DMS114 treated with DMSO at 0.1 percent for 48 hours (cell line): ENCODE measurements at regions not wholly inside any gene's neighbourhood (a gene's known extent, or its start where the extent isn't known, plus 50 kb on each side); places are given as distances from the start of the nearest gene placed in this dataset.

Experiments
- DNase-seq: peaks from one replicate; lab custom pipeline; 2025; ENCODE audit not compliant: unreplicated experiment; lab: John Stamatoyannopoulos, UW

DNA sequence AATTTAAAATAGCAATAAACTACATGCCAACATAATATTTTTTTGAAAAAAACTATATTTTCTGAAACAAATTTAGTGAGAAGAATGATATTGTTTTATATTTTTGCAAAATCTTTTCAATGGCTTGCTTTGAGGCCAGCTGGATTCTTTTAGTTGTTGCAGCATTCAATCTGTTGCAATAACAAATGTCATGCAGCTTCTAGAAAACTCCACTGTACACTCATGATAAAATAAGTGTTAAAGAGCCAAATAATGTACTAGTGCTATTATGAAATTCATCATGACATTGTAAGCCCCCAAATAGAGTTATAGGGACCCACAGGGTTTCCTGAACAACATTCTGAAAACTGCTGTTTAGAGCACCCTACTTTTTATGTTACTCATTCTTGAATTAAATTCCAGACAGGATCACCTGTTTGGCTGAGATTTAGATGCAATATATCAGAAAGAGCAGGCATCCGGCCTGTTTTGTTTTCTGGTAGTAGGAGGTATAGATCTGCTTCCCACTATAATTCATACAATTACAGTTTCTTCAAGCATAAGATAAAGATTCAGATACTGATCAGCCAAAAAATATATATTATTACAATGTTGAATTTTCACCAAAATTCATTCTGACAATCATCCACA lies 703.0 kb upstream of the ZNF385D start:
- no peak for DNase-seq

DNA sequence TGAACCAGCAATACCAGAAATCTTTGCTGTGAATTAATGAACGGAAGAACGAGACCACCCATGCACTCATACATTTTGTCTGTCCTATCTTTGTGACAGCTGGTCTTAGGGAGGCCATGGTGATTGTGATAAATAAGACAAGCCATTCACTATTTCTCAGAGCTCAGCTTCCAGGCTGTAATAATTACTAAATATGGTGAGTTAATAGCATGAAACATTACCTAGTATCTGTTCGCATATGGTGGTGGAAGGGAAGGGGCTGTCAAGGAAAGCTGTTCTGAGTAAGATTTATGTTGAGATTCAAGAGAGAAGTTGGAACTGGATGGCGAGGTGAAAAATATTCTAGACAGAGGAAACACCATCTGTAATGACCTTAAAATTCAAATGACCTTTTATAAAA lies 719.0 kb upstream of the ZNF385D start:
- DNase-seq, result no peak

DNA sequence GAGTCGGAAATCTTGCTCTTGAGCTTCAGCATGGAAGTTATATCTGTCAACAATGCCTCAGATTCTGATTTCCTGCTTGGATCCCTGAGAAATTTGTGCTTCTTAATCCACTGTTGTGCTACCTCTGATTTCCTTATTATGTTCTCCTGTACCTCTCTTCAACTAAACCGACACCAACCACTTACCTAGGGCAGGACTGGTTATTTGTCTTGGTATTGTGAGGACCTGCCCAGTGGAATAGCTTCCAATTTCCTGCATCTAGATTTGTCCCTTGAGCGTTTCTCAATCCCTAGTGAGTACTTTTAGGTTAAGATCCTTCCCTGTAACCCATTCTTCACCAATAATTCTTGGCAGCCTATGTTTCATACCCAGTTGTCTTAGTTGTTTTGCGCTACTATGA lies 720.5 kb upstream of the ZNF385D start:
- DNase-seq, result no peak

DNA sequence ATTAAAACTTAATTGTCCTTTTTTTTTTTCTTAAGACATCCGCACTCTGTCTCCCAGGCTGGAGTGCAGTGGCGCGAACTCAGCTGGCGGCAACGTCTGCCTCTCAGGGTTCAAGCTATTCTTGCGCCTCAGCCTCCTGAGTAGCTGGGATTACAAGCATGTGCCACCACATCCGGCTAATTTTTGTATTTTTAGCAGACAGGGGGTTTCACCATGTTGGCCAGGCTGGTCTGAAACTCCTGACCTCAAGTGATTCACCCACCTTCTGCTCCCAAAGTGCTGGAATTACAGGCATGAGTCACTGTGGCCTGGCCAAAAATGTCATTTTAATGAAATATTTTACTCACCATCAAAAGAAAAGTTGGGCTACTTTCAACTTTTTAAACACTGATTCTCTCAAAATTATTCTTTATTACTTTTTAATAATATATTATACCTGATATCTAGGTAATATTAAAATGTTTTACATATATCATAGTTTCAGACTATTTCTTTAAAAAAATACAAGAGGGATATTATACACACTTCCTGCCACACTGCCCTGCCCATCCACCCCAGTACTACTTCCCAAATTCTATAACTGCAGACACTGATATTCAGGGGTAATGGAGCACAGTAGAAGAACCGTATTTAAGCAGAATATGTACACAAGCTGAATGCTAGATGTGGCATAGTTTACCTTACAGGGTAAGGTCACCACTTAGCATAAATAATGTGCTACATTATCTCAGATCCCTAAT lies 723.9 kb upstream of the ZNF385D start:
- no peak for DNase-seq

DNA sequence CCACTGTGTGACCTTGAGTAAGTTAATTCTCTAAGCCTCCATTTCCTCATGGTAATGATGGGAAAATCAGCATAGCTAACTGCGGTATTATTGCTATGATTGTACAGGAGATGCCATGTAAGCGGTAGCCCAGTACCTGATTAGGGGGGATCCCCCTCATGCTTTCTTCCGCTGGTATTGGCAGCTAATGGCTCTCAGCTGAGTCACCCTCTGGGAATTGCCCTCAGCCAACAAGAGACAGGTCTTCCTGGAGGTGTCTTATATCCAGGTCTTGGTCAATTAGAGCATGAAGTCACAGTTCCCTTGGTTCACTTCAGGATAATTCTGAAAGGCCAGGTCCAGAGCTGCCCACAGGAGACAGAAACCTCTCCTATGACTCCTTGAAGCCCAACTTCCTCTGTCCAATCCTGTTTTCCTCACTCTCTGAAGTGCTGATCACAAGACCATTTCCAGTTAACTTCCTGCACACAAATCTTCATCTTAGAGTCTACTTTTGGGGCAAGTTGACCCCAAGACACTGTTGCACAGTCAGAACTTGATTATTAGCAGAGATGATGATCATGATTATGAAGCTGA lies 724.7 kb upstream of the ZNF385D start:
- no peak for DNase-seq

DNA sequence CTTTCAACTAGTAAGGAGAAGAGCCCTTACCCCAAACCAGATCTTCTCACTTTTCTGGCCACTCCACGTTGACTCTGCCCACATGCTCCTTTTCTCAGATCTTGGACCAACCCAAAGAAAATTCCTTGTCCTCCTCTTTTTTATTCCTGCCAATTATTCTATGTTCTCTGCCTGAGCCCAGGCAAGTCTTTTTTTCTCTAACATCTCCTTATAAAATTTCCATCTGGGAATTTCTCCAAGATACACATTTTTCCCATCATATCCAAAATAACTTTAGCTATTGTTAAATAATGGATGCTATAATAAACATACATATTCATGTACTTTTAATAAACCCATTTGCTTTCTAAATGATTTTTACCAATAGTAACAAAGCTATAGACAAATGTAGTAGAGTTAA lies 726.0 kb upstream of the ZNF385D start:
- no peak for DNase-seq

DNA sequence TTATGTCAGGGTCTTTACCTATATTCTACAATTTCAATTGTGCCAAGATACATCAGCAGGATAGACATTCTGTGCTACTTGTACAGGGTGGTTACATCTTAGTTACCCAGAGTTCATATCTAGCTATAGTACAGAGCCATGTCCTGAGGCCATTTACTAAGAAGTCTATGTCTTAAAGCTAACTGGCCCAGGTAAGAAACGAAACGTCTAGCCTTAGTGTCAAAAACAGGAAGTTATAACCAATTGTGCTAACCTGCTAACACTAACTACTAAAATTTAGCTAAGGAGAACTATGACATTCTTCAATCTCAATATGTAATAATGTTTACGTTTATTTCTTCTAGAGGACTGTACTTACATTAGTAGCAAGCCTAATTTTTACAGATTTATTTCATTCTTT lies 717.2 kb upstream of the UBE2E2 start:
- no peak for DNase-seq

DNA sequence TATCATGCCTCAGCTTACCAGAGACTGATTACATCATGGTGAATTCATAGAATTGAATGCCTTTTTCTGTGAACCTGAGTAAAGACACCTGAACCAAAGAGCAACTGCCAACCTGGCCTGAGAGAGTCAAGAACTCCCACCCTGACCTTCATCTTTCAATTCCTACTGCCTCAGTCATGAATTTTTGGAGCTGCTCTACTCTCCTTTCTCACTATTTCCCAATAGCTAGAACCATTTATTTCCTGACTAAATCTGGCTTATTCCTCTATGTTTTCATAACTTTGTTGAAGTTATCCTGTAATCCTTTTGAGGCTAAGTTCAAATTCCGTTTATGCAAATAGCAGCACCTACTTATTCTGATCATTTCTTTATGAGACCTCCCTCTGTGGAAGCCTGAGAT lies 712.4 kb upstream of the UBE2E2 start:
- DNase-seq, result no peak

DNA sequence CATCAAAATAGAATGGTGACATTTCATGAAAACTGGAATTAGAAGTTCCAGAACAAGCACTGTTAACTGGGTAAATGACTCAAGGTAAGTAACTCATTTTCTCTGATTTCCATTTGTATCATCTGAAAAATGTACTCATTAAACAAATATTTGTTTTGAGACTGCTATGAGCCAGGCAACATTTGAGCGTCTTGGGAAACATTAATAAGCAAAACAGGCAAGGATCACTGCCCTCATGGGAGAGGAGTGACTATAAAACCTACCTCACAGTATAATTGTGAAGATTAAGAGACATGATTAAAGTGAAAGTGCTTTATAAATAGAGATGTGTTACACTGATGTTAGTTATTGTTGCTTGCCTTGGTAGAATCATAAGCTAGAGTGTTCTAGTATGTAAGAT lies 711.8 kb upstream of the UBE2E2 start:
- DNase-seq, result no peak

DNA sequence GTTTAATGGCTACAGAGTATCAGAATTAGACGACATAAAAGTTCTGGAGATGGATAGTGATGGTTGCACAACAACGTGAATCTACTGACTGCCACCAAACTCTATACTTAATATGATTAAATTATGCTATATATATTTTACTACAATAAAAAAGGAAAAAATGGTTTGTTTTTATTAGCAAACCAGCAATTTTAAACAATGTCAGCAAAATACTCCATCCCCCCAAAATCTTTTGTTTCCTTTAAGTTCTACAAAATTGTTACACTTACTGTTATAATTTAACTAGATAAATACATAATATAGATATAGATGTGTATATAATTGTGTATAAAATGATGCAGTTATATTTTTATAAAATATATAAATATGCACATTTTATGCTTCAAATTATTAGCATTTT lies 710.8 kb upstream of the UBE2E2 start:
- no peak for DNase-seq

DNA sequence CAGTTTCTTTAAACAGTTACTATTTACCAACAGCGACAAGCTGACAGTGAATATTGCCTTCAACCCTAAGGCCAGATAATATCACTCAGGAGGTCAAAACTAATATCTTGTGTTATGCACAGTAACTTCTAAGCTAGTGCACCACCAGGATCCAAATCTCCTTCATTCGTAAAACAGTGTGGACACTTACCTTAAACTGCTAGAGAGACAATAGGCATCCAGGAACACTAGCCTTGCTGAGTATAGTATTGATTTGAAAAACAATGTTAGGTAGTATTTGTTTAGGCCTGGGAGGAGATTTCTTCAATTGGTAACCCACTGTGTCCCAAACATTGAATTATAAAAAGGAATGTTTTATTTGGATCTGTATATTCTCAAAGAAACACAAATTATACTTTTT lies 707.9 kb upstream of the UBE2E2 start:
- DNase-seq, result no peak

DNA sequence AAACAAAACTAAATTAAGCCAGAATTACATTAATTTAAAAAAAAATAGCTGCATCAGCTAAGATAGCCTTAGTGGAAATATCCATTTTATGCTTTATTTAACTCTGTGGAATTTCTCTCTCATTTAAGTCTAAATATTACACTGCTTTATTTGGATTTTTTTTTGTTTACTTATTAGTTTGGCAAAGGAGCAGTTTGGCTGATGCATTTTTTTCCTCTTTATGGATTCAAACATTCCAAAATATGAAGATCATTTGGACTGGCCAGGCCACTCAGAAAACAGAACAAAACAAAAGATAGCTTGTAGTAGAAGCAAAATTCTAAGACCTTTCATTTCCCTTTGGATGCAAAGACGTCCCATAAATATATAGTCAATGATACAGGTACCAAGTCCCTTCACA lies 707.3 kb upstream of the UBE2E2 start:
- no peak for DNase-seq

DNA sequence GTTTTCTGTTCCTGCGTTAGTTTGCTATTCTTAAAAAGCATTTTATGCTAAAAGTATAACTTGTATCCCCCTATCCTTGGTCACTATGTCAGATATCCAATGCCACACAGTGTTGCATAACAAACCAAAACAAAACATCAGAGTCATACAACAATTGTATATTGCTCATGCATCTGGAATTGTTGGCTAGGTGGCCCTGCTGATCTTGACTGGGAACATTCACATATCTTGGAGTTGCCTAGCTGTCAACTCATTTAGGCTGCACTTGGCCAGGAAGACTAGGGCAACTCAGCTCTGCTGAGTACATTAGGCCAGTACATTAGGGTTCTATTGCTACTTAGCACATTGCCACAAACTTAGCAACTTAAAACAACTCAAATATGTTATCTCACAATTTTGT lies 706.5 kb upstream of the UBE2E2 start:
- no peak for DNase-seq

DNA sequence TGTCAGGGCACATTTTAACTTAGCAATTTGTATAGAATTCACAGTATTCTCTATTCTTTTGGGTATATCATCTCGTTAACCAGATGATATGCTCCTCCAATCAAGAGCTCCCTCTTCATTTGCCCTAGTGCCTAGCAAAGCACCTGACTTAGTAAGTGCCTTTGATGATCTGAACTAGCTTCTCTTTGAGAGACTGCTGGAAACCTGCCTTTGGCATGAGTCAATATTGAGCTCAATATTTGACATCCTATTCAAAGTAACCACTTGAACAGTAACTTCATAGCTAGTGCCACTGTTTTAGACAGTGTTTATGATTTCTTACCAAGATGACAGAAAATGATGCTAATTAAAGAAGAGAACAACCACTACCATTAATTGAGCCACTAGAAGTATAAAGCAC lies 696.3 kb upstream of the UBE2E2 start:
- DNase-seq, result no peak

DNA sequence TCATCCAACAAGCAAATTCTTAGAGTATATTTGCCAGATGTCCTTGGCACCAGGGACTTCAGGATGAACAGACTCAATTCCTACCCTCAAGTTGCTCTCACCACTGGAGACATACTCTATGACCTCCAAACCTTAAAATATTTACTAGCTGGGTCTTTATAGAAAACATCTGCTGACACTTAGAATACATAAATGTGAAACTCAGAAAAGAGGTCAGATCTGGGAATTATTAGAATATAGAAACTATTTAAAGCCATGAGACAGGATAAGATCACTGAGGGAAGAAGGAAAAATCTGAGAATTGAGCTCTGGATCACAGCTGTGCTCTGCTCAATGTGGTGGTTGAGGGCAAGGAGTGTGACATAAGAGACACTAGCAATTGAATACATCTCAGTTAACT lies 695.4 kb upstream of the UBE2E2 start:
- no peak for DNase-seq

DNA sequence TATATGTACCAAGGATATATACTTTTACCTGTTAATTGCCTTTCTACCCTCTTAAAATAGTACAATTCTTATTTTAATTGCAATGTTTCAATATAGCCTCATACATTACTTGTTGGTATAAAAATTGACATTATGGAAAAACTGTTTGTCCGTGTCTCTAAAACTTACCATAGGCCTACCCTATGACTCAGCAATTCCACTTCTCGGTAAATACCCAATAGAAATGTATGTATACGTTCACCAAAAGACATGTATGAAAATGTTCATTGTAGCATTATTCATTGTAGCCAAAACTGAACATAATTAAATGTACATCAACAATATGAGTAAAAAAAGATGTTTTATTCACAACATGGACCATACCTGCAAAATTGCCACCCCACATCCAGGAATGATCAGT lies 679.2 kb upstream of the UBE2E2 start:
- no peak for DNase-seq

DNA sequence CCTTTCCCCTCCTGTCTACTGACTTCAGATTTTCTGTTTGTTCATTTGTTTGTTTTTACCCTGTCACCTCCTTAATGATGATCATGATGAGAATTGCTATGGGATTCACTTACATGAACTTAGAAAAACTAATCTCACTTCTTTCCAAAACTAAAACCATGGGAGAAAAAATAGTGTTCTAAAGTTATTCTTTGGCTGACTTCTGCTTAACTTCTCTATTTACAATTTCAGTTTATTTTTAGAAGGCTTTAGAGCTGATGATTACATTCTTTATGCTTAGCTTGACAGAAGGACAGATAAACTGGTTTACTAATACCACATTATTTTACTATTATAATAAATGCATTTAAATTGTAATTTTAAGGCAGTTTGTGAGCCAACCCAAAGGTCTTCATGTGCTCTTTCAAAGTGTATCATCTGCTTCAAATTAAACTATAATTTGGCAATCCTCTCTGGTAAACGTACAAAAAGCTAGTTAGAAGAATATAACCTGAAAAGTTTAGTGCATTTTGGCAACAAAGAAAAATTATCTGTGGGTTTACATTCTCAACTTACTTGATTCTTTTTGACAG lies 676.8 kb upstream of the UBE2E2 start:
- DNase-seq, result no peak

DNA sequence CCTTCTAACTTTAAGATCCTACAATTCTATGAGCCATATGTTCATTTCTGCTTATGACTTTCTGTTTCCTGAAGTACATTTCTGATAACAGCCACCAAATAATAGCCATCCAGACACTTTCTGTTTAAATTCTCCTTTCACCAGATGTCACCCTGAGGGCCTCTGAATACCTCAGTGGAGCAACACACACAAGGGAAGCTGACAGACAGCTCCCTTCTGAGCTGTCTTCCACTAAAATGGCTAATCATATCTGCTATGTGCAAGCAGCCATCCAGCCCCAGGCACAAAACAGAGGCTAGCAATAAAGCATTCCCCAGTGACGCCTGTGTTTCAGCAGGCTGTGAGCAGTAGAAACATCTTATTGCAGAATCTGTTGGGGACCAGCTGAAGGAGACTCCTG lies 666.6 kb upstream of the UBE2E2 start:
- no peak for DNase-seq

DNA sequence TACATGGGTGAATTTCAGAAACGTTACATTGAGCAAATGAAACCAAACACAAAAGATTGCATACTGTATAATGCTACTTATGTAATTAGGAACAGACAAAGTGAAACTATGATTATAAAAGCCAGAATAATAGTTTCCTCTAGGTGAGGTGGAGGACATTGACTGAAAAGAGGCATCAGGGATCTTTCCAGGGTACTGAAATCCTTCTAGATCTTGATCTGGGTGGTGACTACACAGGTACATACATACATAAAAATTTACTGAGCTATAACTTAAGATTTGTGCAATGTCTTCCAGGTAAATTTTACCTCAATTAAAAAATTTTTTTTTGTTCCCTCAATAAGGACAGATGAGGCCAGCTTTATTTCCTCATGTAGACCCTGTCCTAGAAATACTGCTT lies 665.6 kb upstream of the UBE2E2 start:
- DNase-seq, result no peak

DNA sequence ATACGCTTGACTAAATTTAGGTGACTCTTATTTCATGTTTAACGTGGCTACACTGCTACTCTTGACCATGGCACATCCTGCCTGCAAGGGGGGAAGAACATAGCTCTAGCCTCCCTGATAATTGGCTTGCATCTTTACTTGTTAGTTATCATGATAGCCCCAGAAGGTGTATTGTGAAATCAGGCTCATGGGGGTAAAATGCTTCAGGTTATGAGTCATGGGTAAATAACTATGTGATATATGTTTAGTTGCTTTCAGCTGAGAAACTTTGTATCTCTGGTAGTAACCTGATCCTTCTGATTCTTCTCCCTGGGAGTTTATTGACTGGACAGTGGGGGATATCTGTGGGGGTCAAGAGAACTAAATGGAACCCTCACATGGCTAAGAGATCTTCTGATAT lies 660.8 kb upstream of the UBE2E2 start:
- no peak for DNase-seq

DNA sequence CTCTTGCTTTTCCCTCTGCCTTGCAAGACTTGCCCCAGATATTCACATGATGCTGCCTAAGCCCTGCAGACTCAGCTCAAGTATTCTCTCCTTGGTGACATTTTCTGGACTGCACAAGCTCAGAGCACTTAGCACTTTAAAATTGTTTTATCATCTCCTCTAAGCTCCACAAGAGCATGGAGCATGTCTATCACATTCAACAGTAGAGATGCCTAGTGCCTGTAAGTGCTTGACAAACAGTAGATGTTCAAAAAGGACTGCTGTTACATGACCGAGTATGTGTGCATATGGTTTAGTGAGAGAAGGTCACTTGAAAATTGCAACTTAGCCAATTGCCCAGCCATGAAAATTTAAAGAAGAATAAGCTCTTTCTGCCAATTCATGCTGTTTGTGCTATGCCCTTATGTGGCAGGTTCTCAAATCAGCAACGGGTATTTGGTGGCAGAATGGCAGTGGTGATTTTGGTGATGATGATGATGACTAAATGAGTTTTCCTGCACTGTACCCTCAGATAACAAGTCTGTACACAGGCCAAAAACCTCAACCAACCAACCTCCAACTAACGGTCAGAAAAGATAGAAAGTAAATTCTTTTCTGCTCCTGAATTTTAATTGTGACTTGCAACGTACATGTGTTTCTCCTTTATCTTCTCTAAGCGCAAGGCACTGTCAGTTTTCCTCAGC lies 647.2 kb upstream of the UBE2E2 start:
- DNase-seq, result no peak

DNA sequence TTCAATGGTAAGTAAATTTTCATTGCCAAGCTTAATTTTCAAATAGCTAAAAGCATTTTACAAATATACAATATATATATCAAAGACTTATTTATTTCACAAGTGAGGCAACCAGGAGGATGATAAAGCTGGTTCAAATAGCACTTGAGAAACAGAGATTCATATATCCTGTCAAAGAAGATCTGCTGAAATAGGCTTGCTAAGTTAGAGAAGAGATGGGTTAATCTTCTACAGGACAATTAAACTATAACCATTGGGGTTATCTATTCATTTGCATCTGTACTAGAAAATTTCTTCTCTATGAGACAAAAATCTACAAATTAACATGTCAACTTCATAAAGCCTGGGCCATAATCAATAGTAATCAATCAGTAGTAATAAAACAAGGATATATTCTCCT lies 637.7 kb upstream of the UBE2E2 start:
- DNase-seq, result no peak
